H9 (cell line): ENCODE measurements at regions not wholly inside any gene's neighbourhood (a gene's known extent, or its start where the extent isn't known, plus 50 kb on each side); places are given as distances from the start of the nearest gene placed in this dataset.

Experiments used
- DNase-seq: peaks from one replicate; pipeline ENCODE4 v3.0.0-alpha.2; 2017
- H2AFZ ChIP-seq: one replicate; pipeline ENCODE4 v1.6.1; 2013; ENCODE audit warnings: mild to moderate bottlenecking, low read length, control low read depth, moderate library complexity
- H2AK5ac ChIP-seq: 2 replicates; pipeline ENCODE4 v1.6.1; 2013; ENCODE audit warnings: low read length, control low read depth, mixed read lengths; ENCODE audit not compliant: insufficient read length
- H2BK120ac ChIP-seq: one replicate; pipeline ENCODE4 v1.6.1; 2013; ENCODE audit warnings: low read depth, mild to moderate bottlenecking, low read length, control low read depth, inconsistent platforms; ENCODE audit not compliant: poor library complexity, severe bottlenecking
- H2BK12ac ChIP-seq: 2 replicates; pipeline ENCODE4 v1.6.1; 2013; ENCODE audit warnings: low read length, control low read depth, mixed read lengths, low read depth; ENCODE audit not compliant: insufficient read length
- H2BK15ac ChIP-seq: 2 replicates; pipeline ENCODE4 v1.6.1; 2013; ENCODE audit warnings: low read depth, low read length, control low read depth
- H2BK20ac ChIP-seq: one replicate; pipeline ENCODE4 v1.6.1; 2013; ENCODE audit warnings: low read depth, mild to moderate bottlenecking, low read length, control low read depth, inconsistent platforms; ENCODE audit not compliant: poor library complexity, severe bottlenecking
- H2BK5ac ChIP-seq: 2 replicates; pipeline ENCODE4 v1.6.1; 2013; ENCODE audit warnings: low read length, control low read depth, mixed read lengths; ENCODE audit not compliant: insufficient read length
- H3K14ac ChIP-seq: 2 replicates; pipeline ENCODE4 v1.6.1; 2013; ENCODE audit warnings: low read length, control low read depth; ENCODE audit not compliant: insufficient read depth
- H3K18ac ChIP-seq: 2 replicates; pipeline ENCODE4 v1.6.1; 2013; ENCODE audit warnings: low read depth, mild to moderate bottlenecking, mixed read lengths, low read length, control low read depth; ENCODE audit not compliant: insufficient read length
- H3K23ac ChIP-seq: 2 replicates; pipeline ENCODE4 v1.6.1; 2013; ENCODE audit warnings: low read length, control low read depth, mixed read lengths, low read depth; ENCODE audit not compliant: insufficient read length
- H3K23me2 ChIP-seq: 2 replicates; pipeline ENCODE4 v1.6.1; 2013; ENCODE audit warnings: low read depth, mild to moderate bottlenecking, mixed read lengths, low read length, control low read depth; ENCODE audit not compliant: insufficient read length, poor library complexity, severe bottlenecking
- H3K27ac ChIP-seq: 2 replicates; pipeline ENCODE4 v1.5.1; 2013; ENCODE audit warnings: low read length, control low read depth, mixed read lengths, low read depth; ENCODE audit not compliant: insufficient read length
- H3K27me3 ChIP-seq: 2 replicates; pipeline ENCODE4 v1.6.1; 2013; ENCODE audit warnings: low read length, control low read depth, inconsistent platforms; ENCODE audit not compliant: insufficient read depth
- H3K4ac ChIP-seq: 2 replicates; pipeline ENCODE4 v1.6.1; 2013; ENCODE audit warnings: low read depth, mild to moderate bottlenecking, control low read depth, inconsistent platforms, low read length, moderate library complexity
- H3K4me1 ChIP-seq: 2 replicates; pipeline ENCODE4 v1.6.1; 2013; ENCODE audit warnings: low read length, control low read depth, inconsistent platforms; ENCODE audit not compliant: insufficient read depth
- H3K4me2 ChIP-seq: 2 replicates; pipeline ENCODE4 v1.6.1; 2013; ENCODE audit warnings: low read length, control low read depth, mixed read lengths; ENCODE audit not compliant: insufficient read length, insufficient read depth
- H3K56ac ChIP-seq: 2 replicates; pipeline ENCODE4 v1.6.1; 2013; ENCODE audit warnings: low read depth, mild to moderate bottlenecking, mixed read lengths, low read length, control low read depth; ENCODE audit not compliant: insufficient read length
- H3K79me1 ChIP-seq: 2 replicates; pipeline ENCODE4 v1.6.1; 2013; ENCODE audit warnings: low read depth, mild to moderate bottlenecking, moderate library complexity, low read length, control low read depth, inconsistent platforms; ENCODE audit not compliant: insufficient read depth, poor library complexity, severe bottlenecking
- H3K79me2 ChIP-seq: 2 replicates; pipeline ENCODE4 v1.6.1; 2013; ENCODE audit warnings: low read length, control low read depth, inconsistent platforms; ENCODE audit not compliant: insufficient read depth
- H3K9ac ChIP-seq: 2 replicates; pipeline ENCODE4 v1.6.1; 2013; ENCODE audit warnings: low read length, control low read depth, mixed read lengths; ENCODE audit not compliant: insufficient read length; ENCODE audit errors: extremely low read depth
- H3K9me3 ChIP-seq: one replicate; pipeline ENCODE4 v1.6.1; 2013; ENCODE audit warnings: low read depth, low read length, inconsistent platforms; ENCODE audit not compliant: control insufficient read depth
- H3T11ph ChIP-seq: one replicate; pipeline ENCODE4 v1.6.1; 2013; ENCODE audit warnings: mild to moderate bottlenecking, low read length, control low read depth, inconsistent platforms
- H4K20me1 ChIP-seq: one replicate; pipeline ENCODE4 v1.6.1; 2013; ENCODE audit not compliant: control insufficient read depth, insufficient read length, insufficient read depth
- H4K5ac ChIP-seq: 2 replicates; pipeline ENCODE4 v1.6.1; 2013; ENCODE audit warnings: low read depth, mild to moderate bottlenecking, mixed read lengths, low read length, control low read depth; ENCODE audit not compliant: insufficient read length
- H4K8ac ChIP-seq: replicated peaks from 2 replicates; pipeline ENCODE4 v1.6.1; 2013; ENCODE audit warnings: low read length, control low read depth, mixed read lengths, low read depth; ENCODE audit not compliant: insufficient read length
- H4K91ac ChIP-seq: 2 replicates; pipeline ENCODE4 v1.6.1; 2013; ENCODE audit warnings: low read depth, mild to moderate bottlenecking, moderate library complexity, mixed read lengths, low read length, control low read depth; ENCODE audit not compliant: insufficient read length
- H3K27ac Mint-ChIP-seq, 3 experiments: 2 replicates in 2 of 3; 3 replicates in 1 of 3; pipeline ENCODE4 v1.8.0; 2020 to 2021; ENCODE audit warnings: mixed read lengths in 3 of 3, mild to moderate bottlenecking in 1 of 3, moderate library complexity in 1 of 3
- H3K27me3 Mint-ChIP-seq: 2 replicates; pipeline ENCODE4 v1.8.0; 2021; ENCODE audit warnings: low read depth, mild to moderate bottlenecking, moderate library complexity, mixed read lengths
- H3K36me3 Mint-ChIP-seq, 3 experiments: 2 replicates in 2 of 3; 3 replicates in 1 of 3; pipeline ENCODE4 v1.8.0; 2020 to 2021; ENCODE audit warnings: low read depth in 3 of 3, mixed read lengths in 3 of 3; ENCODE audit not compliant: insufficient read depth in 1 of 3
- H3K4me1 Mint-ChIP-seq, 2 experiments: 2 replicates each; pipeline ENCODE4 v1.8.0; 2020; ENCODE audit warnings: mixed read lengths in 2 of 2
- H3K4me3 Mint-ChIP-seq, 2 experiments: 2 replicates in 1 of 2; 3 replicates in 1 of 2; pipeline ENCODE4 v1.8.0; 2020 to 2021; ENCODE audit warnings: mild to moderate bottlenecking in 2 of 2, mixed read lengths in 2 of 2, moderate library complexity in 1 of 2
- H3K9me3 Mint-ChIP-seq, 2 experiments: 2 replicates in 1 of 2; 3 replicates in 1 of 2; pipeline ENCODE4 v1.8.0; 2020; ENCODE audit warnings: mild to moderate bottlenecking in 2 of 2, mixed read lengths in 2 of 2, moderate library complexity in 1 of 2
- WGBS: extraction: QIAGEN DNeasy Blood & Tissue Kit; methylation state at CpG from one replicate; pipeline ENCODE4 v1.1.7; 2013; ENCODE audit warnings: missing lambda C conversion rate, low lambda C conversion rate, mixed read lengths; ENCODE audit not compliant: insufficient read length; ENCODE audit errors: extremely low coverage; 5-methylcytosine and 5-hydroxymethylcytosine counted together
- TF ChIP-seq, protein P1 (sequence below): fragments of 200-600 bp; sonication (generic); conservative IDR thresholded peaks from 3 replicates; pipeline ENCODE4 v1.8.0; 2021; ENCODE audit warnings: antibody characterized with exemption, mild to moderate bottlenecking

DNA sequence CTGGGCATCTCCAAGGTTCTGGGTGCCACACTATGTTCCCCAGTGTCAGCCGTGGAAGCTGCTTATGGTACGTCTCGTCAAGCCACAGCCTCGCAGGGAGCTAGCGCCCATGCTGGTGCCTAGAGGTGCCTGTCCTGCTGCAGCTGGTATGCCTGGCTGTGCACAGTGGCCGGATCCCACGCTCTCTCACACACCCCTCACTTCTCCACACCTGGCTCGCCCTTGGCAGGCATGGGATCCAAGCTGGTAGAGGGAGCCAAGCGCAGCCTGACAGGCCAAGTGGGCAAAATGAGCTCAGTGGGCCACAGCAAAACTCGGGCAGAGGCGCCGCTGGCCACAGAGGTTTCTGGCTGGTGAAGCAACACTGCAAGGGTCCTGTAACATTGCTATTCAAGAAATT is 156.1 kb upstream of the RBMS1 start:
- peaks cover 6% of the 10 kb centered on the region; the same call in 1 of the 2 replicates for H3K4me1 ChIP-seq
- H3K79me2 ChIP-seq: no peaks in the 10 kb centered on the region
- no peaks in the 10 kb centered on the region for H3K9me3 ChIP-seq
- Mint-ChIP-seq H3K36me3 (no peaks in the 10 kb centered on the region), H3K9me3 (no peaks in the 10 kb centered on the region), H3K27ac (no peak overlapping the region), H3K4me1 (peaks cover 30 to 36% of the 10 kb centered on the region in 2 experiments), H3K4me3 (no peak overlapping the region; a peak in 1 of 5 replicates), H3K27me3 (no peaks in the 10 kb centered on the region)
- H3K23ac ChIP-seq: no peak overlapping the region
- H3K18ac ChIP-seq: no peak overlapping the region
- no peak overlapping the region for H2BK20ac ChIP-seq
- no peak overlapping the region for H3K4me2 ChIP-seq
- no peaks in the 10 kb centered on the region for H3K27me3 ChIP-seq
- no peak overlapping the region for H2BK5ac ChIP-seq
- H4K8ac ChIP-seq: no peak overlapping the region
- H3K23me2 ChIP-seq: no peaks in the 10 kb centered on the region
- TF ChIP-seq, protein P1, sequence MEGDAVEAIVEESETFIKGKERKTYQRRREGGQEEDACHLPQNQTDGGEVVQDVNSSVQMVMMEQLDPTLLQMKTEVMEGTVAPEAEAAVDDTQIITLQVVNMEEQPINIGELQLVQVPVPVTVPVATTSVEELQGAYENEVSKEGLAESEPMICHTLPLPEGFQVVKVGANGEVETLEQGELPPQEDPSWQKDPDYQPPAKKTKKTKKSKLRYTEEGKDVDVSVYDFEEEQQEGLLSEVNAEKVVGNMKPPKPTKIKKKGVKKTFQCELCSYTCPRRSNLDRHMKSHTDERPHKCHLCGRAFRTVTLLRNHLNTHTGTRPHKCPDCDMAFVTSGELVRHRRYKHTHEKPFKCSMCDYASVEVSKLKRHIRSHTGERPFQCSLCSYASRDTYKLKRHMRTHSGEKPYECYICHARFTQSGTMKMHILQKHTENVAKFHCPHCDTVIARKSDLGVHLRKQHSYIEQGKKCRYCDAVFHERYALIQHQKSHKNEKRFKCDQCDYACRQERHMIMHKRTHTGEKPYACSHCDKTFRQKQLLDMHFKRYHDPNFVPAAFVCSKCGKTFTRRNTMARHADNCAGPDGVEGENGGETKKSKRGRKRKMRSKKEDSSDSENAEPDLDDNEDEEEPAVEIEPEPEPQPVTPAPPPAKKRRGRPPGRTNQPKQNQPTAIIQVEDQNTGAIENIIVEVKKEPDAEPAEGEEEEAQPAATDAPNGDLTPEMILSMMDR: no peak
- H3K9ac ChIP-seq: no peak overlapping the region
- no peak overlapping the region for H2BK12ac ChIP-seq
- H3T11ph ChIP-seq: no peak overlapping the region
- H3K14ac ChIP-seq: no peak overlapping the region; the same call in 1 of the 2 replicates
- no CpG with 5 or more reads among the region's 12 CpGs for WGBS
- H2BK120ac ChIP-seq: no peak overlapping the region
- no peak for DNase-seq
- H3K79me1 ChIP-seq: no peaks in the 10 kb centered on the region
- H3K27ac ChIP-seq: no peak overlapping the region
- H3K4ac ChIP-seq: no peak overlapping the region
- no peak overlapping the region for H2BK15ac ChIP-seq
- H4K5ac ChIP-seq: no peak overlapping the region
- no peak overlapping the region for H2AK5ac ChIP-seq
- no peak overlapping the region for H4K91ac ChIP-seq
- H2AFZ ChIP-seq: no peak overlapping the region
- no peak overlapping the region for H3K56ac ChIP-seq
- no peaks in the 10 kb centered on the region for H4K20me1 ChIP-seq
